Loucy (cell line): ENCODE measurements at regions not wholly inside any gene's neighbourhood (a gene's known extent, or its start where the extent isn't known, plus 50 kb on each side); places are given as distances from the start of the nearest gene placed in this dataset.

ENCODE experiments used
- H2AFZ ChIP-seq: fragments of 200-600 bp; sonication (generic); 2 replicates; pipeline ENCODE4 v1.6.0; 2016; ENCODE audit warnings: antibody characterized with exemption, mild to moderate bottlenecking, low read length, moderate library complexity
- H3F3A ChIP-seq: fragments of 200-600 bp; 2 replicates; pipeline ENCODE4 v1.6.0; 2016; ENCODE audit warnings: antibody characterized with exemption, low read depth, mild to moderate bottlenecking
- H3K27me3 ChIP-seq: fragments of 200-600 bp; sonication (generic); 2 replicates; pipeline ENCODE4 v1.6.1; 2014; ENCODE audit warnings: low read length, mild to moderate bottlenecking; ENCODE audit not compliant: insufficient read depth, poor library complexity, severe bottlenecking
- H3K36me3 ChIP-seq: fragments of 200-600 bp; sonication (generic); 2 replicates; pipeline ENCODE4 v1.6.1; 2016; ENCODE audit warnings: low read length; ENCODE audit not compliant: insufficient read depth
- H3K4me1 ChIP-seq: fragments of 200-600 bp; sonication (generic); 2 replicates; pipeline ENCODE4 v1.5.1; 2014; ENCODE audit warnings: low read length, mild to moderate bottlenecking; ENCODE audit not compliant: insufficient read depth, poor library complexity, severe bottlenecking
- H3K4me2 ChIP-seq: fragments of 200-600 bp; sonication (generic); 2 replicates; pipeline ENCODE4 v1.6.0; 2014; ENCODE audit warnings: antibody characterized with exemption, low read length, low read depth, mild to moderate bottlenecking; ENCODE audit not compliant: poor library complexity, severe bottlenecking
- H3K4me3 ChIP-seq: fragments of 200-600 bp; sonication (generic); 2 replicates; pipeline ENCODE4 v1.5.1; 2014; ENCODE audit warnings: low read length, mild to moderate bottlenecking, mixed read lengths; ENCODE audit not compliant: poor library complexity, severe bottlenecking
- H3K79me2 ChIP-seq: fragments of 200-600 bp; sonication (generic); 2 replicates; pipeline ENCODE4 v1.6.1; 2014; ENCODE audit warnings: low read length; ENCODE audit not compliant: insufficient read depth
- H3K9ac ChIP-seq: fragments of 200-600 bp; sonication (generic); 2 replicates; pipeline ENCODE4 v1.6.0; 2014; ENCODE audit warnings: mild to moderate bottlenecking, low read depth, low read length, moderate library complexity; ENCODE audit not compliant: poor library complexity, severe bottlenecking
- H3K9me2 ChIP-seq: fragments of 200-600 bp; sonication (generic); replicated peaks from 2 replicates; pipeline ENCODE4 v1.6.1; 2016; ENCODE audit warnings: low read depth, low read length, mixed read lengths
- H3K9me3 ChIP-seq: fragments of 200-600 bp; sonication (generic); 2 replicates; pipeline ENCODE4 v1.6.1; 2014; ENCODE audit warnings: mild to moderate bottlenecking, antibody characterized with exemption, low read length, low read depth; ENCODE audit not compliant: insufficient read depth
- H4K20me1 ChIP-seq: fragments of 200-600 bp; sonication (generic); 2 replicates; pipeline ENCODE4 v1.6.0; 2014; ENCODE audit warnings: antibody characterized with exemption, low read length, mild to moderate bottlenecking; ENCODE audit not compliant: insufficient read depth, poor library complexity, severe bottlenecking
- EZH2phosphoT487 ChIP-seq: fragments of 200-600 bp; IDR thresholded peaks from 2 replicates; pipeline ENCODE4 v1.6.1; 2018; ENCODE audit warnings: antibody characterized with exemption, mild to moderate bottlenecking, moderate library complexity, borderline replicate concordance
- TF ChIP-seq, protein P1 (sequence below): fragments of 200-600 bp; sonication (generic); conservative IDR thresholded peaks from 2 replicates; pipeline ENCODE4 v1.5.1; 2014; ENCODE audit warnings: mild to moderate bottlenecking, antibody characterized with exemption, low read length

DNA sequence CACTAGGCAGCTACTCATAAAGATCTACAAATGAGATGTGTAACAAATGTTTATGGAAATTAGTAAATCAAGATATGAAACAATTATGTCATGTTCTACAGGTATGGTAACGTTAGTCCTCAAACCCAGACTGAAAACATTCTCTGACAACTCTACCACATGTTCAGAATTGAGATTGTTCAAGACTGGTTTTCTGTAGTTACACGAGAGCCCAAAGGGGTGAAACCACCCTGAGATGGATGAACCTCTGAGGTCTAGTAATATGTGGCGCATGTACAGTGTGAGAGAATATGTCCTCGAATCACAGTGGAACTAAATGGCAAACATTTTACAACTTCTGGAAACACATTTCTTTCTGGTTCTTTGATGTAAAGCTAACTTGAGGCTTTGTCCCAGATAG, 614.3 kb downstream of the ZEB2 start:
- TF ChIP-seq EZH2phosphoT487: no peak
- TF ChIP-seq, protein P1, sequence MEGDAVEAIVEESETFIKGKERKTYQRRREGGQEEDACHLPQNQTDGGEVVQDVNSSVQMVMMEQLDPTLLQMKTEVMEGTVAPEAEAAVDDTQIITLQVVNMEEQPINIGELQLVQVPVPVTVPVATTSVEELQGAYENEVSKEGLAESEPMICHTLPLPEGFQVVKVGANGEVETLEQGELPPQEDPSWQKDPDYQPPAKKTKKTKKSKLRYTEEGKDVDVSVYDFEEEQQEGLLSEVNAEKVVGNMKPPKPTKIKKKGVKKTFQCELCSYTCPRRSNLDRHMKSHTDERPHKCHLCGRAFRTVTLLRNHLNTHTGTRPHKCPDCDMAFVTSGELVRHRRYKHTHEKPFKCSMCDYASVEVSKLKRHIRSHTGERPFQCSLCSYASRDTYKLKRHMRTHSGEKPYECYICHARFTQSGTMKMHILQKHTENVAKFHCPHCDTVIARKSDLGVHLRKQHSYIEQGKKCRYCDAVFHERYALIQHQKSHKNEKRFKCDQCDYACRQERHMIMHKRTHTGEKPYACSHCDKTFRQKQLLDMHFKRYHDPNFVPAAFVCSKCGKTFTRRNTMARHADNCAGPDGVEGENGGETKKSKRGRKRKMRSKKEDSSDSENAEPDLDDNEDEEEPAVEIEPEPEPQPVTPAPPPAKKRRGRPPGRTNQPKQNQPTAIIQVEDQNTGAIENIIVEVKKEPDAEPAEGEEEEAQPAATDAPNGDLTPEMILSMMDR: no peak
- Histone ChIP-seq H3K36me3 (no peaks in the 10 kb centered on the region), H3K9ac (no peak overlapping the region), H3K4me1 (no peaks in the 10 kb centered on the region), H3K4me3 (no peak overlapping the region), H3K27me3 (no peaks in the 10 kb centered on the region), H3K79me2 (no peaks in the 10 kb centered on the region), H3K4me2 (no peak overlapping the region), H3F3A (no peaks in the 10 kb centered on the region), H3K9me2 (no peaks in the 10 kb centered on the region), H4K20me1 (no peaks in the 10 kb centered on the region), H2AFZ (no peak overlapping the region), H3K9me3 (no peaks in the 10 kb centered on the region)

- Histone ChIP-seq H3K4me1 (no peaks in the 10 kb centered on the region), H3K36me3 (no peaks in the 10 kb centered on the region), H3K4me3 (no peak overlapping the region), H3K9me2 (no peaks in the 10 kb centered on the region), H2AFZ (no peak overlapping the region), H3K79me2 (no peaks in the 10 kb centered on the region), H3K9ac (no peak overlapping the region), H3K9me3 (no peaks in the 10 kb centered on the region), H3F3A (no peaks in the 10 kb centered on the region), H3K27me3 (no peaks in the 10 kb centered on the region), H3K4me2 (no peak overlapping the region), H4K20me1 (no peaks in the 10 kb centered on the region)
- TF ChIP-seq EZH2phosphoT487: no peak
- TF ChIP-seq, protein P1: no peak
These were observed 616.6 kb downstream of the ZEB2 start for GRCh38 chr2:143903172-143903856.

DNA sequence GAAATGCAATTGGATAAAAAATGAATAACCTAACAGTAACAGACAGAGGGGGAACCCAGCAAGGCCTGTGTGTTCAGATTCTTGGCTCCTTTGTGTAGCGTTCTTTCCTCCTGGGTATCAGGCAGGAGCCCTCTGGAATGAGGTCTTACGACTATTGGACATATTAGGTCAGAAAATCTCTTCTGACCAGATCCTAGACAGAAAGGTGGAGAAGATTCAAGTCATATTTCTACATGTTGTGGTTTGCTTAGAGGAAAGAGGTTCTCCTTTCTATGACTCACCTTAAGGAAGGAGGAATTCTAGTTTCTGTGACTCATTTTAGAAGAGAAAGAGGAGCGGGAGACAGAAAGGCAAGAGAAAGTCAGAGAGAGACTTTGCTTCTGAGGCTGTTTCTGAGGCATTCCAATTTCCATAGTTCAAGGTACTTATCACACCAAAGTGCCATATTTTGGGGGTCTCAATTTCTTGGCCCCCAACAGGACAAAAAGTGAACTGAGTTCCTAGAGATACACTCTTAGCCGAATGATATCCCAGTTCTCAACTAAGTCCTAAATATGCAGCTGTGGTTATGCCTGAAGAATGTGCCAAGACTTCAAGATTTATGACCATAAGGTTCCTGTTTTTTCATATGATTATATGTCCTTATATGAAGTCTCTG, 618.6 kb downstream of the ZEB2 start:
- no peaks in the 10 kb centered on the region for H3K9me3 ChIP-seq
- no peak for TF ChIP-seq EZH2phosphoT487
- TF ChIP-seq, protein P1: no peak
- no peaks in the 10 kb centered on the region for H3K9me2 ChIP-seq
- no peak overlapping the region for H3K4me2 ChIP-seq
- H3K36me3 ChIP-seq: no peaks in the 10 kb centered on the region
- H3K4me3 ChIP-seq: no peak overlapping the region
- H3F3A ChIP-seq: no peaks in the 10 kb centered on the region
- H3K4me1 ChIP-seq: no peaks in the 10 kb centered on the region
- H3K9ac ChIP-seq: no peak overlapping the region
- H3K79me2 ChIP-seq: no peaks in the 10 kb centered on the region
- H3K27me3 ChIP-seq: no peaks in the 10 kb centered on the region
- H2AFZ ChIP-seq: no peak overlapping the region
- H4K20me1 ChIP-seq: no peaks in the 10 kb centered on the region
